Stimulated activated CD4-positive, alpha-beta T cell treated with anti-CD3 and anti-CD28 coated beads, Interleukin-1b, Interleukin-23, amount 100 ng/mL, for 24 hours (primary cell): ENCODE measurements at regions not wholly inside any gene's neighbourhood (a gene's known extent, or its start where the extent isn't known, plus 50 kb on each side); places are given as distances from the start of the nearest gene placed in this dataset.
"Not testable (repeated sequence)": the region's sequence is repeated elsewhere in the genome, so short reads cannot be mapped to it uniquely, and the experiment has no call there.

Source experiments
- DNase-seq, 4 experiments: peaks; one replicate each; pipeline ENCODE4 v3.0.0-alpha.2; 2020; ENCODE audit warnings: low read depth in 4 of 4, low spot score in 1 of 4

GRCh38 chr15:35980719-35981118 is 434.8 kb upstream of the DPH6 start:
- no peak for DNase-seq

- no peak for DNase-seq
Measured at GRCh38 chr15:35986191-35986721, 440.3 kb upstream of the DPH6 start.

GRCh38 chr15:35987056-35987455 is 441.1 kb upstream of the DPH6 start:
- no peak for DNase-seq

GRCh38 chr15:35991386-35991785 is 445.4 kb upstream of the DPH6 start:
- no peak for DNase-seq

GRCh38 chr15:35992791-35993190 is 446.8 kb upstream of the DPH6 start:
- no peak for DNase-seq

- DNase-seq, result no peak
Measured at GRCh38 chr15:35993196-35993595, 447.2 kb upstream of the DPH6 start.

- DNase-seq, result no peak
Measured at GRCh38 chr15:35994876-35995275, 448.9 kb upstream of the DPH6 start.

GRCh38 chr15:35998663-35999602 is 453.0 kb upstream of the DPH6 start:
- no peak for DNase-seq

GRCh38 chr15:36004891-36005490 is 459.0 kb upstream of the DPH6 start:
- no peak for DNase-seq

GRCh38 chr15:36005542-36005941 is 459.6 kb upstream of the DPH6 start:
- DNase-seq, result no peak

GRCh38 chr15:36007699-36008098 is 461.7 kb upstream of the DPH6 start:
- DNase-seq, result no peak

- DNase-seq, result no peak
Measured at GRCh38 chr15:36008719-36009118, 462.8 kb upstream of the DPH6 start.

- DNase-seq, result no peak
Measured at GRCh38 chr15:36024031-36024688, 478.2 kb upstream of the DPH6 start.

GRCh38 chr15:36026627-36027283 is 480.8 kb upstream of the DPH6 start:
- DNase-seq, result no peak

- no peak for DNase-seq
Measured at GRCh38 chr15:36029606-36030210, 483.7 kb upstream of the DPH6 start.

- DNase-seq, result no peak
Measured at GRCh38 chr15:36039996-36040572, 494.1 kb upstream of the DPH6 start.

- DNase-seq, result not testable (repeated sequence)
Measured at GRCh38 chr15:36047018-36047716, 501.2 kb upstream of the DPH6 start.

GRCh38 chr15:36050899-36051298 is 504.9 kb upstream of the DPH6 start:
- no peak for DNase-seq

- not testable (repeated sequence) for DNase-seq
Measured at GRCh38 chr15:36052641-36053040, 506.7 kb upstream of the DPH6 start.

GRCh38 chr15:36053746-36054145 is 507.8 kb upstream of the DPH6 start:
- DNase-seq, result no peak
